NOMO-1 (cell line): ENCODE measurements at regions not wholly inside any gene's neighbourhood (a gene's known extent, or its start where the extent isn't known, plus 50 kb on each side); places are given as distances from the start of the nearest gene placed in this dataset.
A peak's percentile ranks its signal among the peaks of the same experiment; 100 is the strongest.

Experiments
- DNase-seq, 2 experiments: peaks; one replicate each; lab custom pipeline; 2025; ENCODE audit not compliant: unreplicated experiment in 2 of 2; lab: John Stamatoyannopoulos, UW

GRCh38 chr2:121110924-121111323, 174.1 kb downstream of the TFCP2L1 start:
- DNase-seq = no peak

- DNase-seq = no peak
Observed at GRCh38 chr2:121118951-121119350, 166.1 kb downstream of the TFCP2L1 start.

- DNase-seq = no peak
Observed at GRCh38 chr2:121120411-121120810, 164.6 kb downstream of the TFCP2L1 start.

GRCh38 chr2:121120991-121121390, 164.0 kb downstream of the TFCP2L1 start:
- no peak for DNase-seq

GRCh38 chr2:121121661-121122060, 163.3 kb downstream of the TFCP2L1 start:
- DNase-seq = no peak

- no peak for DNase-seq
Observed at GRCh38 chr2:121123268-121123667, 161.7 kb downstream of the TFCP2L1 start.

- DNase-seq = no peak
Observed at GRCh38 chr2:121124330-121124729, 160.7 kb downstream of the TFCP2L1 start.

- DNase-seq = no peak
Observed at GRCh38 chr2:121125350-121125749, 159.7 kb downstream of the TFCP2L1 start.

GRCh38 chr2:121128741-121129659, 156.0 kb downstream of the TFCP2L1 start:
- peak; percentile 51 to 71 for DNase-seq

- no peak for DNase-seq
Observed at GRCh38 chr2:121129692-121130091, 155.3 kb downstream of the TFCP2L1 start.

GRCh38 chr2:121130301-121130850, 154.6 kb downstream of the TFCP2L1 start:
- no peak for DNase-seq

- DNase-seq = no peak
Observed at GRCh38 chr2:121131375-121131774, 153.6 kb downstream of the TFCP2L1 start.

GRCh38 chr2:121132054-121132761, 152.8 kb downstream of the TFCP2L1 start:
- no peak for DNase-seq

- DNase-seq = no peak
Observed at GRCh38 chr2:121132762-121133107, 152.3 kb downstream of the TFCP2L1 start.

- DNase-seq = no peak
Observed at GRCh38 chr2:121133551-121134319, 151.3 kb downstream of the TFCP2L1 start.

GRCh38 chr2:121134728-121135127, 150.3 kb downstream of the TFCP2L1 start:
- no peak for DNase-seq

- no peak for DNase-seq
Observed at GRCh38 chr2:121135168-121135853, 149.7 kb downstream of the TFCP2L1 start.

GRCh38 chr2:121136323-121136722, 148.7 kb downstream of the TFCP2L1 start:
- DNase-seq = no peak

GRCh38 chr2:121137571-121137970, 147.4 kb downstream of the TFCP2L1 start:
- DNase-seq = no peak

GRCh38 chr2:121140734-121141133, 144.3 kb downstream of the TFCP2L1 start:
- no peak for DNase-seq
